GM21619 (cell line): ENCODE measurements at regions not wholly inside any gene's neighbourhood (a gene's known extent, or its start where the extent isn't known, plus 50 kb on each side); places are given as distances from the start of the nearest gene placed in this dataset.

Experiments used
- ATAC-seq: cut with Tn5 transposase; IDR thresholded peaks from one replicate; pipeline ENCODE4 v1.9.1; 2021; ENCODE audit not compliant: unreplicated experiment

DNA sequence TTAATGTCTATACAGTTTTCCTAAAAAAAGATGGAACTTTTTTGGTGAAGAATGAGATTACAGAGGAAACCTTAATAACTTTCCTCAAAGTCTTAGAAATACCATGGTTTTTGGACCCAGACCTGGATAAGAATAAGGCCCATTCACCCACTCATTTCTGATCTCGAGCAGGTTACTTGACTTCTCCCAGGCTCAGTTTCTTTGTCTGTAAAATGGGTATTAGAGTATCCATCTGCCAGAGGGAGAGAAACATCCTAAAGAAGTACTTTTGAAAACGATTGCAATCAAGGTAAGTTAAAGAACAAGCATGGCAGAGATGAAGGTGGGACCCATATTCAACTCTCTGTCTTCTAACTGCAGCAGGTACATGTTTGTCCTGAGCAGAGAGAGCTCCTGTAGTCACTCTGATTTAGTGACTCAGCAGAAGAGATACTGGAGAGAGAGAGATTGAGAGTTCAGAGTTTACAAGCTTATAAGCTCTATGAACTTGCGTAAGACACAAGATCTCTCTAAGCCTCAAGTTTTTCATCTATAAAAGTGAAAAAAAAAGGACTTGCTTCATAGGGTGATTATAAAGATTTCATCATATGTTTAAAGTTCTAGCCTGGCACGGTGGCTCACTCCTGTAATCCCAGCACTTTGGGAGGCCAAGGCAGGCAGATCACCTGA is 379.4 kb upstream of the SGCD start:
- no peak for ATAC-seq

DNA sequence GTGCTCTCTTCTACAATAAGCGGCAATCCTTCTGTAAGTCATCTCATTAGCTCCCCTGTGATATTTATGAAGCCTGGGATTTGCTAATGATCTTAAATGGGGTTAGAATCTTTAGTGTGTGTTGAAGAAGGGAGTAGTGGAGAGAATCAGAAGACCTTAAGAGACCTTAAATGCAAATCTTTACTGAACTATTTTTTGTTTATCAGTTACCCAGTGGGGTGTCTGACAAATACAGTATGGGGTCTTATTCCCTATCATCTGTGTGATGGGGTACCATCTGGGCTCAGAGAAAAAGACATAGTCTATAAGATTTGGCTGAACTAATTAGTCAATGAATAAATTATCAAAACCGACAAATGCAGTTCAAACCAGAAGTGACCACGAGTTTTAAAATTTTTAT is 378.4 kb upstream of the SGCD start:
- ATAC-seq: no peak

DNA sequence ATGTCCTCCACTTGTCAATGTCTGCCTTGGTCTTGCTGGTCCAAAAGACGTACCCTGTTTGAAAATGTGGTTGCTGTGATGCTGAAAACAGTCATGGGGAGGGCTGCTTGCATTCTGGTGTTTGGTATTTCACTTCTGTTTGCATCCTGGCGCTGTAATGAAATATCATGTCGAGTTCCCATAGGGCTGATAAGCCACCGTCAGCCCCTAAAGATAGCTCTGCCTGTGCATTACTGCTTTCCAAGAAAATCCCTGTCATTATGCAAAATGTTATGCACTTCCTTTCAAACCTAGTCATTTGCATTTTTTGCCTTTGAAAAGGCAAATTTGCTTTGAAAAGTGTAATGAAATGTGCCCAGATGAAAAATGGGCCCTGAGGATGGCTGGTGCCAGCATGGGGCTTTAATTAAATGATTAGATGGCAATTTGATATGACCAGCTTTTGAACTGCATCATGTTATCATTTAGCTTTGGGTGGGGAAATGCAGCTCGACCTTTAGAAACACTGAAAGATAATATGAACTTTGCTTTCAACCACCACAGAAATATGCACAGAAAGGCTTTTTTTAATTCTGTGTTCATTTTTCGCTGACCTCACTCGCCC is 374.4 kb upstream of the SGCD start:
- ATAC-seq: no peak

DNA sequence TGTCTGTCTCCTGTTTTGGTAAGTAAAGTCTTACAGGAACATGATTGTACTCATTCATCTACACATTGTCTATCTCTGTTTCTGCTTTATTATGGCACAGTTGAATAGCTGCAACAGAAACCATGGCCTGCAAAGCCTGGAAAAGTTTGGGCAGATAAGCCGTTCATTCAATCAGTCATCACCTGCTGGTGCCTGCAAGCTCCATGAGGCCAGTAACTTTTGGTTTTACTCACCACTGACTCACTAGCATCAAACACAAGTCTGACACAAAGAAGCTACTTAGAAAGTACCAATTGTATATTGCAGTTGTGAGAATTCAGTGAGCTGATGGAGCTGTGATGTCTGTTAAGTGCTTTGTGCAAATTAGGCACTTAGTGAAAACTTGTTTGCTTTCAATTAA is 373.6 kb upstream of the SGCD start:
- ATAC-seq: peak; percentile 50

DNA sequence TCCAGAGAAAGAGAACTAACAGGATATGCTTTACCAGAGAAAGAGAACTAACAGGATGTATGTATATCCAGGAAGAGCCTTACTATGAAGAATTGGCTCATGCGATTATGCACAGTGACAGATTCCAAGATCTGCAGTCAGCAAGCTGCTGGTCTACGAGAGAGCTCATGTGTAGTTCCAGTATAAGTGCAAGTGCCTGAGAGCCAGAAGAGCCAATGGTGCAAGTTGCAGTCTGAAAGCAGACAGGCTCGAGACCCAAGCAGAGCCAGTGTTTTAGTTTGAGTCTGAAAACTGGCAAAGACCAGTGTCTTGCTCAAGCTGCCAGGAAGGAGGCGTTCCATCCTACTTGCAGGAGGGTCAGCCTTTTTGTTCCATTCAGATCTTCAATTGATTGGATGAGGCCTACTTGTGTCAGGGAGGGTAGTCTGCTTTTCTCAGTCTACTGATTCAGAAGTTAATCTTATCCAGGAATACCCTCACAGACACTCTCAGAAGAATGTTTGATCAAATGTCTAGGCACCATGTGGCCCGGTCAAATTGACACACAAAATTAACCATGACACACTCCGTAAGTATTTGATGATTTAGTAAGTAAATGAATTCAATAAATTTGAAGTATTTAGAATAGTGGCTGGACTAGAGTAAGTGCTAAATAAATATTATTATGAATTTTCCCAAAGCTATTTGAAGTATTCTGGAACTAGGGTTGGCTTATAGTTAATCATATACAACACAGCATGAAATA is 372.1 kb upstream of the SGCD start:
- ATAC-seq: no peak

DNA sequence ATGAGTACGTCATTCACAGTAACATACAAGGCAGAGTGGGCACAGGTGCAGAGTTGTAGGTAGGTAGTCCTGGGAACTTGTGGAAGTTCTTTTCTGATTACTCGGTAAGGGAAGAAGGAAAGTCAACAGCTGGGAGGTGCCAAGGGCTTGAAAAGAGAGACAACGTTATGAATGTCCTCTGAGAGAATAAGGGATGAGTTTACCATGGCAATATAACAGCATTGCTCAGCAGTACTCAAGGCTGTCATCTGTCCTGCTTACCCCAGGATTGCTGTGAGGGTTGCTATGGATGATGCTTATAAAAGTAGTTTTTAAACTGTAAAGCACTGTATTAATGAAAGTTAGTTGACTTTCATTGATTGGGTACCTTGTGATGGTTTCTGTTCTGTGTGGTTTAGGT is 369.1 kb upstream of the SGCD start:
- ATAC-seq: no peak

DNA sequence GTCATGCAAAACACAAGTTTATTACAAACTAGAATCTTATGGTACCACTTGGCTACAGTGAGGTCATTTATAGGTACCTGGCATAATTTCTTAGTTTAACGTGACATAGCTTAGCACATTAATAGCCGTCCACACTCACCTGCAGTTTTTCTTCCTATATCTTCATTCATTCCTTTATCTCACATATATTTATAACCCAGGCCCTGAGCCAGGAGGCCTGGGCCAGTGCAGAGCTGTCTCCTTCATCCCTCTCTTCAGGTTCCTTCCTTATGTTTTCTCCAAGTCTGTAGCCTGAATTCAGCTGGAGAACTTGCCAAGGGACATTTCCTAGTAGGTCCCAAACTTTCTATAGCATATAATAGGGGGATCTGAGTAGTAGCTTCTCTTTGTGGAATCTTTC is 367.9 kb upstream of the SGCD start:
- no peak for ATAC-seq

DNA sequence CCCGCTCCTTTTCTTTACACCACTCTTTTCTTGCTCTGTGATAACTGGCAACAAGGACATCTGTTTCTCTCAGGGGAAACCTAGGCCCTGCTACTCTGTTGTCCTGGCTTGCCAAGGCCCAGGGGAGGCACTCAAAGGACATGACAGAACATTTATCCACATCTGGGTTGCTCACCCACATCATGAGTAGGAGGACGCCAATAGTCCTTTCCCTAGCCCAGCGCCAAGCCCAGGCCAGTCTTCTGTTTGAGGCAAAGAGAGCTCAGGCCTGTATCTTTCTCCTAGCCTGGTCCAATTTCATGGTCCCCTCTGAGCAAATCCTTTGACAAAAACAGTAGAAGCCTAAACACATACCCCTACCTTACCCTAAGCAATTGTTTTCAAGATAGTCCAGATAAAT is 366.8 kb upstream of the SGCD start:
- ATAC-seq: no peak

DNA sequence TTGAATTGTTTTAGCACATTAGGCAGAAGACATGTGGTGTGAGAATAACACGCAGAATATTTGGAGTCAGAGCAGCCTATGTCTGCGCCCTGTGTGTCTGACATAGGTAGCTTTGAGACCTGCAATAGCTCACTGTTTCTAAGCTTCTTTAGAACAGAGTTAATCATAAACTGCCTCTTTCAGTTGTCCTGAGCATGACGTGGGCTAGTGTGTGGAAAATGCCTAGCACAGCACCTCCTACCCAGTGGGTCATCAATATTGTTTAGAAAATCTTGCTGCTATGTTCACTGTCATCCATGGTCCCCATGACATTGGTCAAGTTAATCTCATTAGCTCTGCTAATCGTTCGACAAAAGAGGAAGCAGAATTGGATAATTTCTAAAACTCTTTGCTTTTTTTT is 357.4 kb upstream of the SGCD start:
- ATAC-seq: no peak

DNA sequence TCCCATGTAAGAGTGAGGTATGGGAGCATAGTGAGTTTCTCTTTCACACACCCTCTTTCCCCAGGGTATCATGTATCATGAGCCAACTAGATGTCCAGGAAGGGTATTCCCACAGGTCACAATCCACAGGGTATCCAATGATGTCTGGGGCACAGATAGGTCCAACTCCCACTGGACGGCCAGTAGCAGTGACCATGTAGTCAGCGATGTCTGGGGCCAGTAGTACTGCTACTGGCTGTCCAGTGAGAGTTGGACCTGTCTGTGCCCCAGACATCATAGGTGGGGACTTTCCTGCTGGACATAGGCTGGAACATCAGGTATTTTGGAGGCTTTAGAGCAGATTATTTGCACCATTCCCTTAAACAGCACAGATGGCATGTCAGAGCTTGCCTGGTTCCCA is 352.6 kb upstream of the SGCD start:
- no peak for ATAC-seq

DNA sequence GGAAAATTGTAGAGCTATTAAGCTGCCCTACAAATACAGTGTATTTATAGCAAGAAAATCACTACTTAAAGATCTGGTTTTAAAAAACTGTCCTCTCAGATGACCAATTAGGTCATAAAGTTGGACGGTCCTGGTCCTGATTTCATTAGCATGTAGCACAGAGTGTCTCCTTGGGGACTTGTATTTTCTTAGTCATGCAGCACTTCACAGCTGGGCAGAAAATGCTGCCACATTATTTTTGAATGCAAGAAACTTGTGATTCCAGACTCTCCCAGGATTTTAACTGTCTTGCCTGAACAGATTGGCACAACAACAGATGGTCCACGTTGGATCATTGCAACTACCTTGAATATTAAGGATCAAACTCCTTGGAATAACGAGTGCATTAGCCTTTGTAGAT is 348.1 kb upstream of the SGCD start:
- no peak for ATAC-seq

DNA sequence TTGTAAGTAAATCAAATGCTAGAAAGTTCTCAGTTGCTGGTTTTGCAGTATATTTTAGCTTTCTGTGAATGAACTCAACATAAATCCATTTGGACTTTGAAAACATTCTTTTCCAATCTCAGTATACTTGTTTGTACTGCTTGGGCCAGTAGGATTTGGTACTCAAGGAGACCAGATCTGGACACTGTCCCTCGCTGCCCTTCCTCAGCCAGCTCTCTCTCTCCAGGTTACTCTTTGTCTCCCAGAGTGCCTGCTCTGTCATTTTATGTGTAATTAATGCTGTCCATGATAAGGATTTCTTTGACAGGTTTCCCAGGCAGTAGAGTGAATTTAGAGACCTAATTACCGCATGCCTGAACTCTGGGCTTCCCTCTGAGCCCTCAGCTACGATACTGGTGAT is 344.6 kb upstream of the SGCD start:
- ATAC-seq: no peak

DNA sequence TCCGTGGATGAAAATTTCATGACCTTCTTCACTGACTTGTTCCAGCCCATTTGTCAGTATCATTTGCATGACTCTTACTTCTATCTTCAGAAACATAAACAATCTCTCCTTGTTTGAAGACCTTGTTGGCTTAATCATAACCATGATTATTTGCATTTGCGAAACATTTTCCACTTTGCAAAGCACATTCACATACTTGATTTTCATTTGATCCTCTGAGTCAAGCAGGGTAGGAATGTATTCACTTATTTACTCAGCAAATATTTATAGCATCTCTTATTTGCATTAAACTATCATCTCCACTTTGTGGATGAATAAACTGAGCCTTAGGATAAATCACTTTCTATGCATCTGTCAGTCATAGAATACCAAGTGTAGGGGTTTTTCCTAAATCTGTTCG is 343.0 kb upstream of the SGCD start:
- ATAC-seq: no peak

DNA sequence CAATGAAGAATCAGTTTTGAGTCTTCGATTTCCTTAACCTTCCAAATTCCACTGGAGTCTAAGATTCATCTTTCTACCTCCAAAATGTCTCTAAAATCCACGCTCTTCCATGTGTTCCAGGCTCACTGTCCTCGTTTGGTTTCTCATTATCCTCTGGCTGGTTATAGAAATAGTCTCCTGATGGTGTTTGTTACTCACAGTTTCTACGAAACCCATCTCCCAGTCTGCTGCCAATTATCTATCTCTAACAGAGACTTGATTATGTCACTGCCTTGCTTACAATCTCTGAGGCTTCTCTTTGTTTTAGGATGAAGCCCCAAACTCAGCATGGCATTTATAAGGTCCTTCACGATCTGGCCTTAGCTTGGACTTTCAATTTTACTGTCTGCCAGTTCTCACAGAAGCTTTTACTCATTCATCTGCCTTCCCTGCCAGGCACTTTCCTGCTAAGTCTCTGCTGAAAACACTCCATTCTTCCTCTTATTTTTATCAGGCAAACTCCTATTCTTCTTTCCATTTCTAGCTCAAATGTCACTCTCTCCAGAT is 339.6 kb upstream of the SGCD start:
- ATAC-seq: no peak

DNA sequence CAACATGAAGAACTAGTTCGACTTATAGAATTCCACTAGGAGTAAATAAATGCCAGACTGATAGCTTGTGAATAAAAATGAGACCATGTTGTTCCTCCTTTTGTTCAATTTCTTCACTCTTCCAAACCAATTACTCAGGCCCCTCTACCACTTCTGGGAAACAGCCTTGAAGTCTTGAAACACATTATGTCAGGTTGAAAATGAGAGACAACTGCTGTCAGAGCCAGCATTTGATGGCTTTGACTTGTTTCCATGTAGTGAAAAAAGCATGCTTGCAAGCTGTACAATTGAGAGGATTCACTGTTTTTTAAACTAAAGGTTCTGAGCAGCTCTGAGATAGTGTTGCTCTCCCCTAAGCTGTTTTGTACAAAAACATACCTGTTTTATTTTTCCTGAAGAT is 337.1 kb upstream of the SGCD start:
- ATAC-seq: no peak

DNA sequence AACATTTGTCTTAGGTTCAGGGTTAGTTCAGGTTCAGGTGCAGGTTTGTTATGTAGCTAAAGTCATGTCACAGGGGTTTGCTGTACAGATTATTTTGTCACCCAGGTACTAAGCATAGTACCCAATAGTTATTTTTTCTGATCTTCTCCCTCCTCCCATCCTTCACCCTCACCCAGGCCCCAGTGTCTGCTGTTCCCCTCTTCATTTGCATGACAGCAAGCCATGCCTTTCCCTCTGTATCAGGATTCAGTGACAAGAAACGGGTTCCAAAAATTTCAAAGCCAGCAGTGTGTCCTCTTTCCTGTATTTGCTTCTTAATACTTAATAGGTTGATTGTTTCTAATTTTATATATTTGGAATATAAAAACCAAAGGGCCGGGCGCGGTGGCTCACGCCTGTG is 330.8 kb upstream of the SGCD start:
- ATAC-seq: no peak

DNA sequence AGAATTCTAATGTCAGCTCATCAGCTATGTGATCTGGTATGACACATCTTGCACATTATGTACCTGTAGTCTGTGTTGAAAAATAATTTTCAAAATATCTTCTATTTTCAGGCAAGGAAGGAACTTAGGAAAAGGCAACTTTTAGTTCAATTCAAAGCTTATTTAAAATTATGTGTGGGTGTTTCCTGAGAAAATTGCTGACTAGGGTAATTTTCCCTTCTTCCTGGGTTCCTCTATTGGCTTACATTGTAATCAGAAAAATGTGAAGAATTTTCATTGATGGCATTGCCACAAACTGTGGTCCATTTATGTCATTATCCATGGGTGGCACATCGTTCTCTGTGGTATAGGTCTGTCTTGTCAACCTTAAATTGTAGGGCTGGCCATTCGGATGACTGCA is 328.7 kb upstream of the SGCD start:
- ATAC-seq: no peak

DNA sequence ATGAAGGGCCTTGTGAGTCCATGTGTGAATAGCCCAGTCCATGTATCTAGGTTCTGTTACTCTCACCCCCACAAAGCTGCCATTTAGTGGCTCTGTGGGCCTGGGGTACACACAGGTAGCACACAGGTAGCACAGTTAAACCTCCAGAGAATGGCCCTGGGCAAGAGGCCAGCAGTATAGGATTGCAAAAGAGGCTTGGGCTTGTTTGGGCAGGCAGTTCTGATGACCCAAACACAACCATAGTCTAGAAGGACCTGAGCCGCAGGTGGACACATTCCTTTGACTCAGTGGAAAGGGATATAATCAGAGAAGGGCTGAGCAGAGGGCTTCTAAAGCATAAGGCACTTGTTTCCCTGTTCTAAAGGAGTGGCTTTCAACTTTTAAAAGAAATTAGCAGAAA is 326.8 kb upstream of the SGCD start:
- ATAC-seq: no peak

DNA sequence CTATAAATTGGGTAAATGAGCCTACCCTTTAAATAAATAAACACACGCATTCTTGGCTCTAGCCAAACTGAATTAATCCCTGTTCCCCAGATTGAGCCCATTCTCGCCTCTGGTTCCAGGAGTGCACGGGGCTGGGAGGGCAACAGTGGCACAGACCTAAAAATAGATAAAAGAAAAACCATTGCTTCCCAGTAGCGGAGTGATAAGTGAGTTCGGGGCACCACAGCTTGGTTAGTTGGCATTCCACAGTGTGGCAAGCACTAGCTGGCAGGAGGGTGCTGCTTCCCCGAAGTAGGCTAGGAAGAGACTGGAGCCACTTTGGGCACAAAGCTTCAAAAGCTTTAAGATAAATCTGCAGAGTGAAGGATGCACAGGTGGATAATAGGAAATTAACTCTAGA is 322.2 kb upstream of the SGCD start:
- no peak for ATAC-seq

DNA sequence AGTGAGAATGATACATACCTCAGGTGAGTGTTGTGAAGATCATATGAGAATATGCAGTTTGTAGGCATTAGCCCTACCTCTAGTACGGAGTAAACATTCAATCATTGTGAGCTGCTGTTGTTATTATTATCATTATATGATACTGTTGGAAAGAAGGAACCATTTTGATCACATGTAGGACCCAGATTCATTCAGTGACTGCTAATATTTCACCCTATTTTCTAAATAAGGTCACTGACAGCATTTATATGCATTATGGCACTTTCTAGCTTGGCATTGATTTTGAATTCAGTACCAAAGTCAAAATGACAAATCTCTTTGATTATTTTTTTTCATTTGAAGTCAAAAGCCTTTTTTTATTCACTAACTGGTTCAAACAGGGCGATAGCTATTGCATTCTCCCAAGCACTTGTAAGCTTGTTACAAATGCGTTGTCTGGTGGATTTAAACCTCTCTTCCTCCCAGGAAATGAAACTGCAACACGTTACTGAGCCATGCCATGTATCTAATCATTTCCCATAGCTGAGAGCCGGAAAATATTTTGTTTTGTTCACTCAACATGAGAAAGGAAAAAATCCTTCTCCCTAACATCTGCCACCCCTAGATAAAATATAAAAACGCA is 320.8 kb upstream of the SGCD start:
- no peak for ATAC-seq

DNA sequence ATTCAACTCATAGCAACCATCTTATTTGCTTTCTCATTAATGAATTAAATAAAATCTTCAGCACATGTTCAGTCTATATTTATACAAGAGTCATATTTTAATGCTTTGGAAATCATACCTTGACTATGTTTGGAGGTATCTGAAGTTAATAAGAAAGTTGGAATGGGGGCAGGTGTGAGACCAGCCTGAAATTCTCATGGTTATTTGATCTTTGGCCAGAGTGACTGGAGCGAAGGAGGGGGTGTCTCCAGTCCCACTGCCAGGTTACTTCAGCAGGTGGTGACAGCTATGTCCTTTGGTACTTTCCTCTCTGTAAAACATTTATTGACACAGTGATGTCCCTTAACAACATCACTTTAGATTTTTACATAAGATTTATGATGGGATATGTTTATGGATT is 318.1 kb upstream of the SGCD start:
- ATAC-seq: no peak

DNA sequence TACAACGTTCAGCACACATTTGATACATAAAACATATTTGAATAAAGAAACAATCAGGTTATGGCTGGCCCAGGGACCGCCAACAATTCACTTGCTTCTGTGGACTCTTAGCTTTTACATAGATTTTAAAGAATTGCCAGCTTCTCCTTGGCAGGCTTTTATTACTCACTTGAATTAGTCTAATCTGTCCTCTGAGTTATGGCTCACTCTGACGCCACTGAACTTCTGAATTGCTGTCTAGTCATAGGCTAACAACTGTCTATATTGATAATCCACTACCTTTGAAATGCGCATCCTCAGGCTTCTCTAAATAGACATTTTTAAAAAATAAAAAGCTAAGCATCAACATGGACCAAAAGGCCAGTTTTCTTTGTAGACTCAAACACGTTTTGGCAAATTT is 317.4 kb upstream of the SGCD start:
- no peak for ATAC-seq
